Panc1 (cell line): ENCODE measurements at regions not wholly inside any gene's neighbourhood (a gene's known extent, or its start where the extent isn't known, plus 50 kb on each side); places are given as distances from the start of the nearest gene placed in this dataset.

ENCODE experiments used
- ATAC-seq: fragments of 200-7000 bp; cut with Tn5 transposase; 2 replicates; pipeline ENCODE4 v1.9.1; 2020; ENCODE audit warnings: mild to moderate bottlenecking, moderate library complexity
- BruUV-seq: library from RNA; stranded (reverse); fragments of 400-500 nt; replicated peaks from 2 replicates; lab custom pipeline; 2021; lab: Mats Ljungman, UMichigan
- CTCF ChIA-PET: fragments of 300-600 bp; sonication (Branson Sonifier 250); formaldehyde crosslinking; loops from one replicate; lab custom pipeline; 2022; ENCODE audit warnings: antibody characterized with exemption; lab: Charles Lee
- POLR2A ChIA-PET: fragments of 300-600 bp; sonication (Branson Sonifier 250); formaldehyde crosslinking; loops from one replicate; lab custom pipeline; 2022; ENCODE audit warnings: antibody characterized with exemption; lab: Charles Lee
- DNase-seq: peaks from one replicate; pipeline ENCODE4 v3.0.0-alpha.2; 2010; ENCODE audit warnings: low read depth, low spot score
- H3K27ac ChIP-seq: 2 replicates; pipeline ENCODE4 v1.5.1; 2011; ENCODE audit warnings: mild to moderate bottlenecking, low read length, inconsistent platforms
- H3K27me3 ChIP-seq: fragments of 200-500 bp; sonication (Bioruptor generic); 2 replicates; pipeline ENCODE4 v1.6.0; 2014; ENCODE audit warnings: low read length, inconsistent platforms; ENCODE audit not compliant: control insufficient read depth, insufficient read depth
- H3K36me3 ChIP-seq: fragments of 200-500 bp; sonication (Bioruptor generic); 2 replicates; pipeline ENCODE4 v1.5.1; 2014; ENCODE audit warnings: inconsistent platforms, mild to moderate bottlenecking, low read length, moderate library complexity; ENCODE audit not compliant: control insufficient read depth, insufficient read depth
- H3K4me1 ChIP-seq: 2 replicates; pipeline ENCODE4 v1.5.1; 2011; ENCODE audit warnings: inconsistent platforms, mild to moderate bottlenecking, low read length, moderate library complexity; ENCODE audit not compliant: control insufficient read depth, insufficient read depth
- H3K4me3 ChIP-seq, 2 experiments: 2 replicates each; pipeline ENCODE4 v1.5.1; 2011 to 2012; ENCODE audit warnings: low read depth in 2 of 2, low read length in 2 of 2, mild to moderate bottlenecking in 2 of 2, inconsistent platforms in 1 of 2, moderate library complexity in 1 of 2
- H3K9me3 ChIP-seq: fragments of 200-500 bp; sonication (Bioruptor generic); 2 replicates; pipeline ENCODE4 v1.5.1; 2014; ENCODE audit warnings: low read depth, mild to moderate bottlenecking, inconsistent platforms, low read length, moderate library complexity; ENCODE audit not compliant: control insufficient read depth, insufficient read depth
- POLR2AphosphoS5 ChIP-seq: IDR thresholded peaks from 2 replicates; pipeline ENCODE4 v1.6.1; 2012; ENCODE audit warnings: mild to moderate bottlenecking, low read depth, low read length, moderate library complexity
- SIN3A ChIP-seq: IDR thresholded peaks from 2 replicates; pipeline ENCODE4 v1.6.1; 2012; ENCODE audit warnings: low read depth, mild to moderate bottlenecking, low read length, moderate library complexity, borderline replicate concordance; ENCODE audit not compliant: insufficient read depth
- TCF7L2 ChIP-seq: IDR thresholded peaks from 2 replicates; pipeline ENCODE4 v1.6.1; 2011; ENCODE audit warnings: mild to moderate bottlenecking, low read depth, low read length, inconsistent platforms
- in situ Hi-C: cut with HindIII; loops from 2 replicates; pipeline ENCODE4 v1.10.0; 2016; ENCODE audit warnings: low sequenced_read_pairs, low pct_unique_long_range_greater_than_20kb
- intact Hi-C: fragments of 100-400 bp; cut with micrococcal nuclease; formaldehyde crosslinking; loops from one replicate; pipeline ENCODE4 v1.10.0; 2022; ENCODE audit not compliant: unreplicated experiment
- TF ChIP-seq, protein P1 (sequence below), 2 experiments: IDR thresholded peaks; 2 replicates each; pipeline ENCODE4 v1.6.1; 2011 to 2012; ENCODE audit warnings: low read depth in 2 of 2, control low read depth in 1 of 2, low read length in 1 of 2, mild to moderate bottlenecking in 1 of 2, moderate library complexity in 1 of 2; ENCODE audit not compliant: insufficient read depth in 1 of 2
- TF ChIP-seq, protein P2 (sequence below): fragments of 450-650 bp; IDR thresholded peaks from 2 replicates; pipeline ENCODE4 v1.5.1; 2017; ENCODE audit warnings: mild to moderate bottlenecking

- TF ChIP-seq, protein P1, sequence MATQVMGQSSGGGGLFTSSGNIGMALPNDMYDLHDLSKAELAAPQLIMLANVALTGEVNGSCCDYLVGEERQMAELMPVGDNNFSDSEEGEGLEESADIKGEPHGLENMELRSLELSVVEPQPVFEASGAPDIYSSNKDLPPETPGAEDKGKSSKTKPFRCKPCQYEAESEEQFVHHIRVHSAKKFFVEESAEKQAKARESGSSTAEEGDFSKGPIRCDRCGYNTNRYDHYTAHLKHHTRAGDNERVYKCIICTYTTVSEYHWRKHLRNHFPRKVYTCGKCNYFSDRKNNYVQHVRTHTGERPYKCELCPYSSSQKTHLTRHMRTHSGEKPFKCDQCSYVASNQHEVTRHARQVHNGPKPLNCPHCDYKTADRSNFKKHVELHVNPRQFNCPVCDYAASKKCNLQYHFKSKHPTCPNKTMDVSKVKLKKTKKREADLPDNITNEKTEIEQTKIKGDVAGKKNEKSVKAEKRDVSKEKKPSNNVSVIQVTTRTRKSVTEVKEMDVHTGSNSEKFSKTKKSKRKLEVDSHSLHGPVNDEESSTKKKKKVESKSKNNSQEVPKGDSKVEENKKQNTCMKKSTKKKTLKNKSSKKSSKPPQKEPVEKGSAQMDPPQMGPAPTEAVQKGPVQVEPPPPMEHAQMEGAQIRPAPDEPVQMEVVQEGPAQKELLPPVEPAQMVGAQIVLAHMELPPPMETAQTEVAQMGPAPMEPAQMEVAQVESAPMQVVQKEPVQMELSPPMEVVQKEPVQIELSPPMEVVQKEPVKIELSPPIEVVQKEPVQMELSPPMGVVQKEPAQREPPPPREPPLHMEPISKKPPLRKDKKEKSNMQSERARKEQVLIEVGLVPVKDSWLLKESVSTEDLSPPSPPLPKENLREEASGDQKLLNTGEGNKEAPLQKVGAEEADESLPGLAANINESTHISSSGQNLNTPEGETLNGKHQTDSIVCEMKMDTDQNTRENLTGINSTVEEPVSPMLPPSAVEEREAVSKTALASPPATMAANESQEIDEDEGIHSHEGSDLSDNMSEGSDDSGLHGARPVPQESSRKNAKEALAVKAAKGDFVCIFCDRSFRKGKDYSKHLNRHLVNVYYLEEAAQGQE (IDR thresholded peaks at IDR 0.05; ENCODE audit: insufficient read depth in 1 of 2, low read depth in 2 of 2, low read length in 1 of 2), result no peak
- TF ChIP-seq POLR2AphosphoS5, result no peak
- TF ChIP-seq, protein P2, sequence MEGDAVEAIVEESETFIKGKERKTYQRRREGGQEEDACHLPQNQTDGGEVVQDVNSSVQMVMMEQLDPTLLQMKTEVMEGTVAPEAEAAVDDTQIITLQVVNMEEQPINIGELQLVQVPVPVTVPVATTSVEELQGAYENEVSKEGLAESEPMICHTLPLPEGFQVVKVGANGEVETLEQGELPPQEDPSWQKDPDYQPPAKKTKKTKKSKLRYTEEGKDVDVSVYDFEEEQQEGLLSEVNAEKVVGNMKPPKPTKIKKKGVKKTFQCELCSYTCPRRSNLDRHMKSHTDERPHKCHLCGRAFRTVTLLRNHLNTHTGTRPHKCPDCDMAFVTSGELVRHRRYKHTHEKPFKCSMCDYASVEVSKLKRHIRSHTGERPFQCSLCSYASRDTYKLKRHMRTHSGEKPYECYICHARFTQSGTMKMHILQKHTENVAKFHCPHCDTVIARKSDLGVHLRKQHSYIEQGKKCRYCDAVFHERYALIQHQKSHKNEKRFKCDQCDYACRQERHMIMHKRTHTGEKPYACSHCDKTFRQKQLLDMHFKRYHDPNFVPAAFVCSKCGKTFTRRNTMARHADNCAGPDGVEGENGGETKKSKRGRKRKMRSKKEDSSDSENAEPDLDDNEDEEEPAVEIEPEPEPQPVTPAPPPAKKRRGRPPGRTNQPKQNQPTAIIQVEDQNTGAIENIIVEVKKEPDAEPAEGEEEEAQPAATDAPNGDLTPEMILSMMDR, result no peak
- no peak for TF ChIP-seq SIN3A
- TF ChIP-seq TCF7L2, result no peak
- intact Hi-C loops (no loop called here), in situ Hi-C loops (no loop called here)
- ChIA-PET POLR2A (no interaction called here), CTCF (no interaction called here)
- Histone ChIP-seq H3K27me3 (no peaks in the 10 kb centered on the region), H3K9me3 (peaks cover 6% of the 10 kb centered on the region; the same call in 1 of the 2 replicates), H3K27ac (no peak overlapping the region), H3K4me3 (no peak overlapping the region), H3K4me1 (no peaks in the 10 kb centered on the region), H3K36me3 (no peaks in the 10 kb centered on the region)
- ATAC-seq, result no peak
- no peak for DNase-seq
- BruUV-seq, result no TSS peak
Observed at GRCh38 chr15:27608248-27608647, 490.9 kb downstream of the OCA2 start.

DNA sequence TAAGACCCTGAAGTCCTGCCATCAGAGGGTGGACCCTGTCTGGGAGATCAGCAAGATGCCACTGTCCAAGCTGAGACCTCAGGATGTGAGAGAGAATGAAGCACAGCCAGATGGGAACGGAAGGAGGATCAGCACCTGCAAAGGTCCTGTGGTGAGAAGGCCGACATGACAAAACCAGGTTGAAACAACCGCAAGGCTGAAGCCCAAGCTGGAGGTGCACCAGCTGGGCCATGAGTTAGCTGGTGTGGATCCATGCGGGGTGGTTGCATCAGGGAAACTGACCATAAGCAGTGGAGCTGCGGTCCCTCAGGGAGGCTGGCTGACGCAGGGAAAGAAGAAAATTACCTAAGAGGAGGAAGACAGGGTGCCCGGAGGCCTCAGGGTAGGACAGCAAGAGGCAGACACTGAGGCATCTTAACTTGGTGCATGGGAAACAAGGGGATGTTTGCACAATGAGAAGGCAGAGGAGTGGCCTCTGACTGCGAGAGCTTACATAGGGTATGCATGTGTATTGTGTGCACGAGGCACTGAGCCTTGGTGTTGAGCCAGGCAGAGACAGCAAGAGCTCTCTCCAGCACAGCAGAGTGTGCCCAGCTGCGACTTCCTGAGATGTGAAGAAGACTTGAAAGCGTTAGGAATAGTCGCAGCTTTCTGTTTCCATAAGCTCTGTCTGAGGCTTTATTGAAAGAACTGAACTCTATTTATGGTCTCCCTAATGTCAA is 497.7 kb downstream of the OCA2 start:
- Histone ChIP-seq H3K36me3 (no peaks in the 10 kb centered on the region), H3K27me3 (no peaks in the 10 kb centered on the region), H3K27ac (no peak overlapping the region), H3K9me3 (peaks cover 3% of the 10 kb centered on the region; the same call in 1 of the 2 replicates), H3K4me3 (no peak overlapping the region), H3K4me1 (no peaks in the 10 kb centered on the region)
- no TSS peak for BruUV-seq
- TF ChIP-seq, protein P1 (IDR thresholded peaks at IDR 0.05; ENCODE audit: insufficient read depth in 1 of 2, low read depth in 2 of 2, low read length in 1 of 2), result no peak
- TF ChIP-seq, protein P2, result no peak
- TF ChIP-seq SIN3A (no peak), TCF7L2 (no peak), POLR2AphosphoS5 (no peak)
- ChIA-PET POLR2A (interaction anchor here (0.5 kb wide), 1 partner anchor 592 kb away, joined by 3 read pairs; no protein-coding TSS in a partner anchor), CTCF (no interaction called here)
- no peak for ATAC-seq
- in situ Hi-C loops, result no loop called here
- intact Hi-C loops, result no loop called here
- no peak for DNase-seq
